Inflammatory macrophage treated with lipopolysaccharide for 1 hour (primary cell): ENCODE measurements at regions not wholly inside any gene's neighbourhood (a gene's known extent, or its start where the extent isn't known, plus 50 kb on each side); places are given as distances from the start of the nearest gene placed in this dataset.
"Not testable (repeated sequence)": the region's sequence is repeated elsewhere in the genome, so short reads cannot be mapped to it uniquely, and the experiment has no call there.

Source experiments
- DNase-seq, 2 donors: peaks; one replicate each; pipeline ENCODE4 v3.0.0-alpha.2; 2020 to 2022

GRCh38 chr13:68007576-68007975 lies 777.4 kb upstream of the PCDH9 start:
- no peak for DNase-seq

GRCh38 chr13:67996101-67996500 lies 766.0 kb upstream of the PCDH9 start:
- no peak for DNase-seq

DNA sequence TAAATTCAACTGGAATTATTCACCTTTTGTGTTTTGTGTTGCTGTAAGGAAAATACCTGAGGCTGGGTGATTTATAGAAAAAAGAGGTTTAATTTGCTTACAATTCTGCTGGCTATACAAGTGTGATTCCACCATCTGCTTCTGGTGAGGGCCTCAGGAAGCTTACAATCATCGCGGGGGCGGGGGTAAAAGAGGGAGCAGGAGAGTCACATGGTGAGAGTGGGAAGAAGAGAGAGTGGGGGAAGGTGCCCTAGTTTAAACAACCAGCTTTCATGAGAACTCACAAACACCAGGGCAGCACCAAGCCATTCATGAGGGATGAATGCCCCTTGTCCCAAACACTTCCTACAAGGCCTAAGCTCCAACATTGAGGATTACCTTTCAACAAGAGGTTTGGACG lies 760.7 kb upstream of the PCDH9 start:
- DNase-seq, result no peak

DNA sequence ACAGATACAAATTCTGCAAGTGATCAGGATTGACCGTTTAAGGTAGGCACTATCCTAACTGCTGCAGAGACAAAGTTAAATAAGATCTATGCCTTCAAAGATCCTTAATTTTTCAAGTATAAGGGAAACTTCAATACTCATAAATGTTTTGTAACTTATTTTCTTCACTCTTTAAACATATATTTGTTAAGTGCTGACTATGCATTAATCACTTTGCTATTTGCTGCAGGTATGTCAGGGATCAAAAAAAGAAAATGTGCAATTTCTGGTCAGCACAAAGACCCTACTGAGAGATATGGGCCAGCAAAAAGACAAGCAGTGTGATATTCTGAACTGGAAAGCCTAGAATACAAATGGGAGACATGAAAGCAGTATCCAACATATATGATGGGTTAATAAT lies 756.1 kb upstream of the PCDH9 start:
- no peak for DNase-seq

DNA sequence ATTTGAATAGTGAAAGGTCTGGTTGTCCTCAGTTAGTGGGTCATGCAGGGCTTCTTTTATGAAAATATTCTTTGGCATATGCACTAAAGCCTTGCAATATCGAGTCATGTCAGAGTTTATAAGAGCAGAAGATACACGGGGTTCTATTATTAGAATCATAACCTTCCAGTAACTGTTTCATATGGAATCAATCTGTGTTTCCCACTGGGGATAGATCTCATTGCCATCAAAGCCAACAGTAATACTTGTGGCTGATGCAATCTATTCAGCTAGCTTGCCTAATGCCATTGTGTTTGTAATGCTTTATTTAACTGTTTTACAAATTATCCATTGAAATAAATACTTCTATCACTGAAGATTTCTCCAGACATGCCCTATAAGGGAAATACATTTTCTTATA lies 746.9 kb upstream of the PCDH9 start:
- DNase-seq, result no peak

- DNase-seq, result no peak
Observed at GRCh38 chr13:67971291-67971690, 741.2 kb upstream of the PCDH9 start.

- no peak for DNase-seq
Observed at GRCh38 chr13:67967031-67967430, 736.9 kb upstream of the PCDH9 start.

DNA sequence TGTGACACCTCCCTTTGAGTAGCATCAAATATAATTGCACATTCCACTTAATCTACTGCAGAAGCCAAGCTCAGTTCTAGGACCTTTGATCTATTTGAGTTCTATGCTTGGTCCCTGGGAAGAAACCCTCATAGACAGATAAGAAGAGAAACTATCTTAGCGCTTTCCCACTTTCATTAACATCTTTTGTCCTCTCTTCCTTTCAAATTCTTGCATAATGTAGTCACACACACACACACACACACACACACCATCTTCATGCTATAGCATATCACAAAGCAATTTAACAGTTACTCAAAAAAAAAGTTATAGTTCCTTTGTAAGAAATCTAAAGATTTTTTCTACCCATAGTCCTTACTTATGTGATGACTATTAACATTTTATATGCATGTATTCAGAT lies 735.9 kb upstream of the PCDH9 start:
- DNase-seq, result no peak

DNA sequence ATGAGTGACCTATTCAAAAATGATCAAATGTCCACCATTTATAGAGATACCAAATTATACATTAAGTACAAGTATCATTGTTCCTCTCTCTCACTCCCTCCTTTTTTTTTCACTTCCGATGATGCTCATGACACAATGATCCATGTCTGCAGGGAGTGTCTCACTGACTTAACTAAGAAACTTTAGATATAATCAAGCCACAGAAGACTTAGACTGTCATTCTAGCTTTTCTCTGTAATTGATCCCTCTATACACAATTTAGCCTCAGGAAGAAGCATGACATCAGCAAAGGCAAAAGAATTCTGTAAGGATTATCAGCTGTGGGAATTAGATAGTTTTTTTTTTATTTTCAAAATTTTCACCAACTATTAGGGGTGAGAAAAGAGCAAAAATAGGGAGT lies 734.9 kb upstream of the PCDH9 start:
- DNase-seq, result no peak

DNA sequence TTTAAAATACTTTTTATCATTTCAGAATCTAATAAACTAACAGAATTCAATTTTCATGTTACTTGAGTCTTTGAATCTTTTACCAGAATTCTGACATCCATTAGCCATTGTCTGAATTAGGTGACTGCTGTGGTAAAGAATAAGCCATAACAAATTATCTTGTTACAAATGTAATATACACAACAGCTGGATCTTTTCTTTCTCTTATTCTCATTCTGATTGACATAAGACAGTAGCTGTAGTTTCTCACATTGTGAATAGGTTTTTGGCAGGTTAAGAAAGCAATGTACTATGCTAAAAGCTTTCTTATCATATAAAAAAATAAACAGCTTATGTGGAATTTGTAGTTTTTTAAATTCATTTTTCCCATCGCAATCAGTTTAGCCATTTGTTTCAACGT lies 734.0 kb upstream of the PCDH9 start:
- DNase-seq, result no peak

DNA sequence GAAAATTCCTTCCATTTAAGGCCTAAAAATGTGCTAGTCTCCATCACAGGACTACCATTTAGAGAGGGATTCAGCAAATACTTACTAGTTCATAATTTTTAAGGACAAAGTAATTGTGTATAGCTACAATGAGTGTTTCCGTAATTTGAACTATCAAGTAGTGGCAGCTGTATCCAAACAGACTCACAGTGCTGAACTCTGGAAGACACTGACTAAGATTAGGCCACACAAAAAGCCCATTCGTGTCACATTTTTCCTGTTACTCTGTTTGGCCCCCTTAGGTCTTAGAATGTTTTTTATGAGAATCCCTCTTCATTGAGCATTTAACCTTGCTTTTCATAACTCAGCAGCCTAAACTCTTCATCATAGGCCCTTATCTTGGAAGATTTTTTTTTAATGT lies 731.2 kb upstream of the PCDH9 start:
- DNase-seq, result no peak

DNA sequence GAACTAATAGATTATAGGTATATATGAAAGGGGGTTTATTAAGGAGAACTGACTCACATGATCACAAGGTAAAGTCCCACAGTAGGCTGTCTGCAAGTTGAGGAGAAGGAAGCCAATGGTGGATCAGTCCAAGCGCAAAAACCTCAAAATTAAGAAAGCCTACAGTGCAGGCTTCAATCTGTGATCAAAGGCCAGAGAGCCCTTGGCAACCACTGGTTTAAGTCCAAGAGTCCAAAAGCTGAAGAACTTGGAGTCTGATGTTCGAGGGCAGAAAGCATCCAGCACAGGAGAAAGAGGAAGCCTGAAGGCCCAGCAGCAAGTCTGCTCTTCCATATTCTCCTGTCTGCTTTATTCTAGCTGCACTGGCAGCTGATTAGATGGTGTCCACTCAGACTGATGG lies 721.3 kb upstream of the PCDH9 start:
- DNase-seq, result no peak

GRCh38 chr13:67950603-67951002 lies 720.5 kb upstream of the PCDH9 start:
- DNase-seq, result no peak

DNA sequence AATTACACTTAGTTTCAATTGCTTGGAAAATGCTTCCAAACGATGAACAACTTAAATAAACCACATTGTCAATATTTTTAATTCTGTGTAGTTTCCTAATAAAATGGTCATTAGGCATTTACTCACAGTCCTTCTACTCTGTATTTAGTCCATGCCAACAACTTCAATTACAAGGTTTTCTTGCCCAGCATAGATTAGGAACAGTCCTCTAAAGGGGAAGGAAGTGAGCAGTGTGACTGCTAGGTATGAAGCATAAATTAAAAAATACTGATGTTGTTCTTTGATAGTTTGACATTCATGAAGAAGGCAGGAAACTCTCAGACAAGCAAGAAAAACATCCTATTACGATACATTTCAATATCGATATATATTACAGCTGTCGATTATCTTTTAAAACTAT lies 716.0 kb upstream of the PCDH9 start:
- DNase-seq, result no peak

GRCh38 chr13:67943116-67943515 lies 713.0 kb upstream of the PCDH9 start:
- DNase-seq, result no peak

DNA sequence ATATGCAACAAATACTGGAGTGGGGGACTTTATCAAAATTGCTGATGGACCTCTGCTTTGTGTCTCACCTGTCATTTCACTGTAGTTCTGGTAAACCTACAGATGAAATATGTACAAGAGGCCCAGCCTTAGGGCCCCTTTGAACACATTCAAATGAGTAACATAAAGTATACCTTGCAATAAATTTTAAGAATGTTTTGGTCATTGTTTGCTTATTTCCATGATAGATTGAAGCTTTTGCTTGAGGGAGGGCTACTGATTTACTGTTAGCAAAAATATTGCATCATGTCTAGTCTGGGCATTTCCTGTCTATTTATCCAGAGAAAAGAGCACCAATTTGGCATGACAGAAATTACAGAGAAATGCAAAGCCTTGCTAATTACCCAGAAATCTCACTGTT lies 705.5 kb upstream of the PCDH9 start:
- DNase-seq, result no peak

GRCh38 chr13:67934617-67935330 lies 704.6 kb upstream of the PCDH9 start:
- no peak for DNase-seq

DNA sequence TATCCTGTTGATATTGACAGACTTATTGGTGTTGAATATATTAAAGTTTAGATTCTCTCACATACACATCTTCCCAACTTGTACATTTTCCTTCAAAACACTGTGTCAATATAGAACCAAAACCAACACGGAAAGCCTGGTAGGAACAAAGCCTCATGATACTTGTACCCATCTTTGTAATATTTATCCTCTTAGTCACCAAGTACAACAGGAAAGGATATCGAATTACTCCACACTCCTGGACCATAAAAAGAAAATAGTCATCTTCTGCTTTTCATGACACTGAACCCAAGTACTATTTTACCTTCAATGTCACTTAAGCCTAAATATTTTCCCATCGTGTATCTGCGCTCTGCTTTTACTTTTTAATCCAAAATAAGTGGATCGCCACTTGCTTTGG lies 702.9 kb upstream of the PCDH9 start:
- DNase-seq, result no peak

DNA sequence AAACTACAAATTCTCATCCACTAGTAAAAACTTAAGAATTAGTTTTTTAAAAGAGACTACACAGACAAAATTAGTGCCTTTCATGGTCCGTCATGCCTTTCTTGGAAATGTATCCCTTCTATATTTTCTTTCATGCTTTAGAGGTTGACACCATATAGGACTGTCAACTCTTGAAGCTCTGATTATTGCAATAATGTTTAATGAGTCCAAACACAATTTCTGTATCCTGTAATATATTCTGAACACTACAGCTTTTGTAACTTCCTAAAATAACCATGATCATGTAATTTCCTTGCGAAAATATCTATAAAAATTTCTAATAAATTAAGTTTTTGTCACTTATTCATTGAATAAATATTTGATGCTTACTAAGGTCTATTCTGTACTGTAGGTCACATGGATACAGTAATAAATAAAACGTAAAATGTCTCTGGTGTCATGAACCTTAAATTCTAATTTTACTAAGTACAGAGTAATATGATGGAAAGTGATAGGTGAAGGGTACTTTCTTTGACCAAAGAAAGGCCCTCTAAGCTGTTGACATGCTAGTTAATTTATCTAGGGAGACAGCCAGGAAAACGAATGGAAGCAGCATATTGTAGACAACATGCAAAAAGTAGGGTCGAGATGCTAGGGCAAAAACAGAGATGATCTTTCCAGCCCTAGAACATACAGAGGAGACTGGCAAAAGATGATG lies 687.3 kb upstream of the PCDH9 start:
- DNase-seq, result no peak

DNA sequence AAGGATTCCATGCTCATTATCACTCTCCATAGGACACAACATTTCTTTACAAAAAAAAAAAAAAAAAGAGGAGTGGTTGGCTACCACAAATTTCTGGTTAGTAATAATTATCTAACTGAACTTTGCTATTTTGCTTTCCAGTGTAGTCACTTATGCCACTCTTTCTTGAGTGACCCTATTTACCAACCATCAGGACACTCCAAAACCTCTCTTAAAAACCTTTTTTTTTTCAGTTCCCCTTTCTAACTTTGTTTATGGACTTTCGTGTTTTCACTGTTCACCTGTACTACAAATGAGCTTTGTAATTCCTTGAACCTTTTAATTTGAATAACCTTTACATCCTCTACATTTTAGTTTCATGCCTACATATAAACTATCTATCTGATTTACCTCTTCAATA lies 686.5 kb upstream of the PCDH9 start:
- no peak for DNase-seq

GRCh38 chr13:67914535-67914934 lies 684.4 kb upstream of the PCDH9 start:
- no peak for DNase-seq

GRCh38 chr13:67902960-67903359 lies 672.8 kb upstream of the PCDH9 start:
- not testable (repeated sequence) for DNase-seq

DNA sequence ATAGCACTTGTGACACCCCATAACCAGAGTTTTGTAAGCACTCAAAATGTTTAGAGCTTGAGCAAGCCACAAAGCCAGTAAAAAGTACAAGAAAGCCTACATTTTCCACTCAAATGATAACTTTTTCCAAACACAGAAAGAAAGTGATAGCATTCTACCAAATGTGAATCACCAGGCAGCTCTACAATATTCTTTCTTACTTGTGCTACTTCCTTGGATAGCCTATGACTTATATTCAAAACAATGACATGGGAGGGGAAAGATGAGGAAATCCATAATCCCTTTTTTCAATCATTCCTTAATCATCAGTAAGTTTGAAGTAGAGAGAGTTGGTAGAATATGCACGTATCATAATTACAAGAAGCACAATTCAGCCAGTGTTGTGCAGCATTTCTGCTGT lies 650.8 kb upstream of the PCDH9 start:
- no peak for DNase-seq

DNA sequence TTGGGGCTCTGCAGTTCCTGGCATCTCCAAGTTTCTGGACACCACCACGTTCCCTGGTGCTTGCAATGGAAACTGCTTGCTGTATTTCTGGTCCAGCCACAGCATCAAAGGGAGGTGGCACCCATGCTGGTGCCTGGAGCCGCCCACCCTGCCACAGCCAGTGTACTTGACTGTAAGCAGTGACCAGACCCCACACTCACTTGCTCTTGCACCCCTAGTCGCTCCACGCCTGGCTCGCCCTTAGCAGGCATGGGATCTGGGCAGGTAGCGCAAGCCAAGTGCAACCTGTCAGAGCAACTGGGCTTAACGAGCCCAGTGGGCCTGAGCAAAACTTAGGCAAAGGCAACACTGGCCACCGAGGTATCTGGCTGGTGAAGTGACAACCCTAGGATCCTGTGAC lies 648.2 kb upstream of the PCDH9 start:
- DNase-seq, result no peak

DNA sequence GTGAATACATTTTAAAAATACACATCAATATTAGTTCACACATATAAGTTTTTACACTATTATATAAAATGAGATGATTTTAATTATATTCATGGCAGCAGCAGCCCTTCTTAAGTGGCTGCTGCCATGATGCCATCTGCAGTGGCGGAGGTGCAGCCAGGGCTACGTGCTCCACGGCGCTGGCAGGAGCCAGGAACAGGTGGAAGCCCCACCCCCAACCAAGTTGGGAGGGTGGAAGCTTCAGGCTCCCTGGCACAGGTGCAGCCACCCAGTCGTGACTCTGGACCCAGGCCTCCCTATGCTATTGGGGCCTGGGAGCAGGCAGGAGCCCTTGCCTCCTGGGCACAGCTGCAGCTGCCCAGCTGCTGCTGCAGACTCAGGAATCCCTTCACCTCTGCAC lies 646.9 kb upstream of the PCDH9 start:
- DNase-seq, result no peak
